ENCODE measurements at regions not wholly inside any gene's neighbourhood (a gene's known extent, or its start where the extent isn't known, plus 50 kb on each side); places are given as distances from the start of the nearest gene placed in this dataset.
A peak's percentile ranks its signal among the peaks of the same experiment; 100 is the strongest.
"Not testable (repeated sequence)": the region's sequence is repeated elsewhere in the genome, so short reads cannot be mapped to it uniquely, and the experiment has no call there.

- Mint-ChIP-seq H3K27me3 (peaks cover 3% of the 10 kb centered on the region), H3K27ac (no peak overlapping the region), H3K36me3 (no peaks in the 10 kb centered on the region), H3K4me1 (no peaks in the 10 kb centered on the region), H3K9me3 (peaks cover 0 to 4% (median 0%) of the 10 kb centered on the region in 3 donors), H3K4me3 (no peak overlapping the region)
Observed at GRCh38 chr11:81995889-81996288, 737.8 kb downstream of the FAM181B start.

- Mint-ChIP-seq H3K9me3 (peaks cover 0 to 4% (median 0%) of the 10 kb centered on the region in 3 donors), H3K36me3 (no peaks in the 10 kb centered on the region), H3K4me3 (no peak overlapping the region), H3K27me3 (peaks cover 4% of the 10 kb centered on the region), H3K27ac (no peak overlapping the region), H3K4me1 (no peaks in the 10 kb centered on the region)
Observed at GRCh38 chr11:81993755-81994154, 739.9 kb downstream of the FAM181B start.

GRCh38 chr11:81990659-81991443 lies 742.8 kb downstream of the FAM181B start:
- no peak overlapping the region for H3K4me3 Mint-ChIP-seq
- H3K27me3 Mint-ChIP-seq, result peaks cover 1% of the 10 kb centered on the region
- no peaks in the 10 kb centered on the region for H3K36me3 Mint-ChIP-seq
- H3K4me1 Mint-ChIP-seq, result no peaks in the 10 kb centered on the region
- peaks cover 0 to 3% (median 0%) of the 10 kb centered on the region in 3 donors for H3K9me3 Mint-ChIP-seq
- H3K27ac Mint-ChIP-seq, result no peak overlapping the region

GRCh38 chr11:81989093-81989492 lies 744.6 kb downstream of the FAM181B start:
- peaks cover 3% of the 10 kb centered on the region for H3K36me3 Mint-ChIP-seq
- H3K27me3 Mint-ChIP-seq, result peaks cover 1% of the 10 kb centered on the region

GRCh38 chr11:81987829-81988472 lies 745.7 kb downstream of the FAM181B start:
- peaks cover 1% of the 10 kb centered on the region for H3K27me3 Mint-ChIP-seq
- H3K27ac Mint-ChIP-seq, result no peak overlapping the region
- peaks cover 3% of the 10 kb centered on the region for H3K36me3 Mint-ChIP-seq
- H3K9me3 Mint-ChIP-seq, result peaks cover 4 to 15% (median 7%) of the 10 kb centered on the region in 3 donors
- H3K4me1 Mint-ChIP-seq, result no peaks in the 10 kb centered on the region
- H3K4me3 Mint-ChIP-seq, result no peak overlapping the region

More at GRCh38 chr11:81989093-81989492, 744.6 kb downstream of the FAM181B start:
- H3K4me3 Mint-ChIP-seq, result no peak overlapping the region
- peaks cover 4 to 15% (median 7%) of the 10 kb centered on the region in 3 donors for H3K9me3 Mint-ChIP-seq
- no peak overlapping the region for H3K27ac Mint-ChIP-seq
- no peaks in the 10 kb centered on the region for H3K4me1 Mint-ChIP-seq

GRCh38 chr11:81986556-81987161 lies 747.0 kb downstream of the FAM181B start:
- H3K27ac Mint-ChIP-seq, result no peak overlapping the region
- H3K4me1 Mint-ChIP-seq, result no peaks in the 10 kb centered on the region
- peaks cover 4 to 15% (median 7%) of the 10 kb centered on the region in 3 donors for H3K9me3 Mint-ChIP-seq

GRCh38 chr11:81979448-81979847 lies 754.2 kb downstream of the FAM181B start:
- no peaks in the 10 kb centered on the region for H3K36me3 Mint-ChIP-seq
- H3K4me3 Mint-ChIP-seq, result no peak overlapping the region
- peaks cover 0 to 4% (median 2%) of the 10 kb centered on the region in 3 donors for H3K4me1 Mint-ChIP-seq
- H3K27me3 Mint-ChIP-seq, result no peaks in the 10 kb centered on the region
- H3K9me3 Mint-ChIP-seq, result peaks cover under 1 to 11% (median 2%) of the 10 kb centered on the region in 3 donors
- no peak overlapping the region for H3K27ac Mint-ChIP-seq

More at GRCh38 chr11:81986556-81987161, 747.0 kb downstream of the FAM181B start:
- Mint-ChIP-seq H3K4me3 (no peak overlapping the region), H3K36me3 (peaks cover 3% of the 10 kb centered on the region), H3K27me3 (peaks cover 1% of the 10 kb centered on the region)

GRCh38 chr11:81975261-81975900 lies 758.3 kb downstream of the FAM181B start:
- peaks cover 0 to 13% (median 2%) of the 10 kb centered on the region in 3 donors for H3K9me3 Mint-ChIP-seq
- no peaks in the 10 kb centered on the region for H3K27me3 Mint-ChIP-seq
- no peaks in the 10 kb centered on the region for H3K36me3 Mint-ChIP-seq
- H3K4me1 Mint-ChIP-seq, result peaks cover 0 to 3% (median 2%) of the 10 kb centered on the region in 3 donors
- H3K4me3 Mint-ChIP-seq, result no peak overlapping the region
- no peak overlapping the region for H3K27ac Mint-ChIP-seq

- H3K36me3 Mint-ChIP-seq, result no peaks in the 10 kb centered on the region
- no peaks in the 10 kb centered on the region for H3K27me3 Mint-ChIP-seq
- no peak overlapping the region for H3K4me3 Mint-ChIP-seq
- peaks cover 0 to 2% (median 0%) of the 10 kb centered on the region in 3 donors for H3K9me3 Mint-ChIP-seq
- peaks cover 0 to 2% (median 2%) of the 10 kb centered on the region in 3 donors for H3K4me1 Mint-ChIP-seq
- no peak overlapping the region for H3K27ac Mint-ChIP-seq
Observed at GRCh38 chr11:81970886-81971285, 762.8 kb downstream of the FAM181B start.

GRCh38 chr11:81967242-81967641 lies 766.4 kb downstream of the FAM181B start:
- no peak overlapping the region for H3K27ac Mint-ChIP-seq
- H3K4me3 Mint-ChIP-seq, result no peak overlapping the region
- no peaks in the 10 kb centered on the region for H3K27me3 Mint-ChIP-seq
- H3K9me3 Mint-ChIP-seq, result no peaks in the 10 kb centered on the region
- peaks cover 0 to 2% (median 2%) of the 10 kb centered on the region in 3 donors for H3K4me1 Mint-ChIP-seq
- no peaks in the 10 kb centered on the region for H3K36me3 Mint-ChIP-seq

GRCh38 chr11:81966340-81966739 lies 767.3 kb downstream of the FAM181B start:
- Mint-ChIP-seq H3K27me3 (no peaks in the 10 kb centered on the region), H3K9me3 (no peaks in the 10 kb centered on the region), H3K4me3 (no peak overlapping the region), H3K36me3 (no peaks in the 10 kb centered on the region), H3K4me1 (peaks cover 0 to 2% (median 2%) of the 10 kb centered on the region in 3 donors), H3K27ac (no peak overlapping the region)

- H3K9me3 Mint-ChIP-seq, result no peaks in the 10 kb centered on the region
- peaks cover 0 to 2% (median 2%) of the 10 kb centered on the region in 3 donors for H3K4me1 Mint-ChIP-seq
- no peaks in the 10 kb centered on the region for H3K27me3 Mint-ChIP-seq
- peak overlapping the region in 1 of 3 donors; percentile 16 for H3K27ac Mint-ChIP-seq
- no peak overlapping the region for H3K4me3 Mint-ChIP-seq
- no peaks in the 10 kb centered on the region for H3K36me3 Mint-ChIP-seq
Observed at GRCh38 chr11:81963018-81963417, 770.6 kb downstream of the FAM181B start.

- no peaks in the 10 kb centered on the region for H3K4me1 Mint-ChIP-seq
- H3K4me3 Mint-ChIP-seq, result no peak overlapping the region
- H3K36me3 Mint-ChIP-seq, result no peaks in the 10 kb centered on the region
- no peaks in the 10 kb centered on the region for H3K27me3 Mint-ChIP-seq
- H3K27ac Mint-ChIP-seq, result peak overlapping the region in 1 of 3 donors; percentile 59
- peaks cover 0 to 3% (median 0%) of the 10 kb centered on the region in 3 donors for H3K9me3 Mint-ChIP-seq
Observed at GRCh38 chr11:81960443-81960842, 773.2 kb downstream of the FAM181B start.

- no peaks in the 10 kb centered on the region for H3K36me3 Mint-ChIP-seq
- H3K27me3 Mint-ChIP-seq, result no peaks in the 10 kb centered on the region
- peaks cover 0 to 3% (median 0%) of the 10 kb centered on the region in 3 donors for H3K9me3 Mint-ChIP-seq
- no peak overlapping the region for H3K27ac Mint-ChIP-seq
- no peaks in the 10 kb centered on the region for H3K4me1 Mint-ChIP-seq
- no peak overlapping the region for H3K4me3 Mint-ChIP-seq
Observed at GRCh38 chr11:81959341-81959740, 774.3 kb downstream of the FAM181B start.

- not testable (repeated sequence) for H3K27me3 Mint-ChIP-seq, H3K9me3 Mint-ChIP-seq, H3K27ac Mint-ChIP-seq, H3K4me1 Mint-ChIP-seq, H3K36me3 Mint-ChIP-seq, H3K4me3 Mint-ChIP-seq
Observed at GRCh38 chr11:81954301-81954700, 779.4 kb downstream of the FAM181B start.

All from IgD-negative memory B cell (primary cell).